IMR-90 (cell line): ENCODE measurements at regions not wholly inside any gene's neighbourhood (a gene's known extent, or its start where the extent isn't known, plus 50 kb on each side); places are given as distances from the start of the nearest gene placed in this dataset.

Experiments
- ATAC-seq: fragments of 200-7000 bp; cut with Tn5 transposase; 2 replicates; pipeline ENCODE4 v1.9.1; 2020; ENCODE audit warnings: low read depth, mild to moderate bottlenecking, moderate library complexity
- BruUV-seq: library from RNA; stranded (reverse); fragments of 400-500 nt; replicated peaks from 2 replicates; lab custom pipeline; 2021; lab: Mats Ljungman, UMichigan
- CTCF ChIA-PET: fragments of 300-600 bp; formaldehyde crosslinking; extraction: SDS; loops from one replicate; lab custom pipeline; 2021; ENCODE audit warnings: antibody characterized with exemption; lab: Yijun Ruan, JAX
- POLR2A ChIA-PET: fragments of 300-600 bp; sonication (Branson Sonifier 250); formaldehyde crosslinking; loops from one replicate; lab custom pipeline; 2022; ENCODE audit warnings: antibody characterized with exemption; ENCODE audit not compliant: unreplicated experiment; lab: Charles Lee
- DNase-seq: peaks from one replicate; pipeline ENCODE4 v3.0.0; 2013
- H2AFZ ChIP-seq: replicated peaks from 2 replicates; pipeline ENCODE3; 2013; ENCODE audit warnings: low read length, mild to moderate bottlenecking; ENCODE audit not compliant: poor library complexity
- H2AK5ac ChIP-seq: 2 replicates; pipeline ENCODE4 v1.6.1; 2013; ENCODE audit warnings: low read depth, low read length, inconsistent platforms
- H2AK9ac ChIP-seq: replicated peaks from 2 replicates; pipeline ENCODE3; 2013; ENCODE audit warnings: mild to moderate bottlenecking, low read depth, low read length, moderate library complexity; ENCODE audit not compliant: poor library complexity
- H2BK120ac ChIP-seq: 2 replicates; pipeline ENCODE4 v1.6.1; 2013; ENCODE audit warnings: low read depth, low read length, inconsistent platforms
- H2BK15ac ChIP-seq: 3 replicates; pipeline ENCODE4 v1.6.1; 2013; ENCODE audit warnings: low read depth, low read length, inconsistent platforms
- H2BK20ac ChIP-seq: 2 replicates; pipeline ENCODE4 v1.6.1; 2013; ENCODE audit warnings: low read depth, mild to moderate bottlenecking, inconsistent platforms, low read length, moderate library complexity
- H2BK5ac ChIP-seq: 2 replicates; pipeline ENCODE4 v1.6.1; 2013; ENCODE audit warnings: mild to moderate bottlenecking, low read depth, low read length, inconsistent platforms; ENCODE audit not compliant: poor library complexity, severe bottlenecking
- H3K14ac ChIP-seq: replicated peaks from 2 replicates; pipeline ENCODE4 v1.6.1; 2013; ENCODE audit warnings: low read depth, low read length, inconsistent platforms
- H3K18ac ChIP-seq: 2 replicates; pipeline ENCODE4 v1.6.1; 2013; ENCODE audit warnings: low read depth, low read length, control low read depth
- H3K23ac ChIP-seq: 2 replicates; pipeline ENCODE4 v1.6.1; 2013; ENCODE audit warnings: low read depth, low read length, inconsistent platforms
- H3K27ac ChIP-seq: 2 replicates; pipeline ENCODE4 v1.5.1; 2013; ENCODE audit warnings: mild to moderate bottlenecking, control low read depth, low read length; ENCODE audit not compliant: insufficient read depth
- H3K27me3 ChIP-seq: 2 replicates; pipeline ENCODE4 v1.6.1; 2013; ENCODE audit warnings: low read length; ENCODE audit not compliant: control insufficient read depth, insufficient read depth
- H3K36me3 ChIP-seq: 2 replicates; pipeline ENCODE4 v1.6.1; 2013; ENCODE audit warnings: low read length, mixed read lengths; ENCODE audit not compliant: control insufficient read depth, insufficient read depth
- H3K4ac ChIP-seq: 2 replicates; pipeline ENCODE4 v1.6.1; 2013; ENCODE audit warnings: low read depth, low read length, inconsistent platforms
- H3K4me1 ChIP-seq: 2 replicates; pipeline ENCODE4 v1.6.1; 2013; ENCODE audit warnings: low read length, mixed read lengths; ENCODE audit not compliant: control insufficient read depth, insufficient read depth
- H3K4me2 ChIP-seq: 2 replicates; pipeline ENCODE4 v1.6.1; 2013; ENCODE audit warnings: low read depth, mild to moderate bottlenecking, control low read depth, low read length, moderate library complexity
- H3K4me3 ChIP-seq: 2 replicates; pipeline ENCODE4 v1.5.1; 2013; ENCODE audit warnings: low read depth, mild to moderate bottlenecking, control low read depth, low read length, moderate library complexity; ENCODE audit not compliant: insufficient read depth
- H3K56ac ChIP-seq: 2 replicates; pipeline ENCODE4 v1.6.1; 2013; ENCODE audit warnings: low read length, inconsistent platforms; ENCODE audit not compliant: insufficient read depth; ENCODE audit errors: extremely low read depth
- H3K79me1 ChIP-seq, 2 experiments: 2 replicates each; pipeline ENCODE4 v1.6.1; 2013; ENCODE audit warnings: low read length in 2 of 2, inconsistent platforms in 1 of 2, low read depth in 1 of 2
- H3K9ac ChIP-seq: 2 replicates; pipeline ENCODE4 v1.6.1; 2013; ENCODE audit warnings: low read depth, low read length, control low read depth
- H3K9me1 ChIP-seq: 2 replicates; pipeline ENCODE4 v1.6.1; 2013; ENCODE audit warnings: low read length, inconsistent platforms; ENCODE audit not compliant: insufficient read depth
- H3K9me3 ChIP-seq: 2 replicates; pipeline ENCODE4 v1.6.1; 2013; ENCODE audit warnings: low read length; ENCODE audit not compliant: control insufficient read depth, insufficient read depth
- H4K20me1 ChIP-seq: 2 replicates; pipeline ENCODE4 v1.6.1; 2013; ENCODE audit warnings: low read length, inconsistent platforms; ENCODE audit not compliant: insufficient read depth
- H4K5ac ChIP-seq: 2 replicates; pipeline ENCODE4 v1.6.1; 2013; ENCODE audit warnings: mild to moderate bottlenecking, low read depth, low read length, control low read depth
- H4K8ac ChIP-seq, 2 experiments: 2 replicates each; pipeline ENCODE4 v1.6.1; 2013; ENCODE audit warnings: low read depth in 2 of 2, low read length in 2 of 2, control low read depth in 1 of 2, inconsistent platforms in 1 of 2
- H4K91ac ChIP-seq: 2 replicates; pipeline ENCODE4 v1.6.1; 2013; ENCODE audit warnings: low read depth, low read length, inconsistent platforms; ENCODE audit not compliant: insufficient read depth
- BHLHE40 ChIP-seq: fragments of 150-350 bp; IDR thresholded peaks from 2 replicates; pipeline ENCODE4 v1.6.1; 2016; ENCODE audit warnings: mild to moderate bottlenecking, low read depth, low read length
- CEBPB ChIP-seq: IDR thresholded peaks from 2 replicates; pipeline ENCODE4 v1.6.1; 2012; ENCODE audit warnings: low read depth, low read length, improper control_type of control experiment
- CHD1 ChIP-seq: IDR thresholded peaks from 2 replicates; pipeline ENCODE4 v1.6.1; 2012; ENCODE audit warnings: low read depth, low read length, improper control_type of control experiment
- CTCF ChIP-seq: conservative IDR thresholded peaks from 2 replicates; pipeline ENCODE4 v1.5.1; 2012; ENCODE audit warnings: mild to moderate bottlenecking, low read depth, low read length, improper control_type of control experiment
- ELK1 ChIP-seq: fragments of 150-350 bp; IDR thresholded peaks from 2 replicates; pipeline ENCODE4 v1.6.1; 2016; ENCODE audit warnings: low read depth, mild to moderate bottlenecking, low read length, moderate library complexity, borderline replicate concordance
- FOS ChIP-seq: fragments of 150-350 bp; IDR thresholded peaks from 2 replicates; pipeline ENCODE4 v1.6.1; 2016; ENCODE audit warnings: low read depth, low read length
- NFE2L2 ChIP-seq: fragments of 150-350 bp; IDR thresholded peaks from 2 replicates; pipeline ENCODE4 v1.6.1; 2016; ENCODE audit warnings: low read depth, mild to moderate bottlenecking, low read length
- POLR2A ChIP-seq: IDR thresholded peaks from 2 replicates; pipeline ENCODE4 v1.6.1; 2012; ENCODE audit warnings: mild to moderate bottlenecking, low read depth, low read length
- RFX5 ChIP-seq: IDR thresholded peaks from 2 replicates; pipeline ENCODE4 v1.8.0; 2012; ENCODE audit warnings: low read depth, mild to moderate bottlenecking, low read length, moderate library complexity
- WGBS, 2 experiments: methylation state at CpG; one replicate each; pipeline versions ENCODE4 v1.1.5 to v1.1.7; 2013; ENCODE audit warnings: missing lambda C conversion rate in 2 of 2; ENCODE audit not compliant: insufficient read length in 1 of 2; ENCODE audit errors: extremely low coverage in 2 of 2; 5-methylcytosine and 5-hydroxymethylcytosine counted together
- dilution Hi-C: fragments of 300-500 bp; cut with HindIII; formaldehyde crosslinking; loops from one replicate; pipeline ENCODE4 v1.14.3; 2018; ENCODE audit warnings: low sequenced_read_pairs; ENCODE audit not compliant: unreplicated experiment
- in situ Hi-C: fragments of 300-500 bp; cut with MboI; formaldehyde crosslinking; loops from 3 replicates; pipeline ENCODE4 v1.14.3; 2019; ENCODE audit warnings: low sequenced_read_pairs, inconsistent platforms, mixed read lengths
- intact Hi-C: fragments of 100-400 bp; cut with micrococcal nuclease; formaldehyde crosslinking; loops from 2 replicates; pipeline ENCODE4 v1.10.0; 2022

- Histone ChIP-seq H3K56ac (no peak overlapping the region), H3K9ac (no peak overlapping the region), H4K8ac (no peak overlapping the region), H4K91ac (no peak overlapping the region), H3K9me1 (no peaks in the 10 kb centered on the region), H3K4me2 (no peak overlapping the region), H3K14ac (no peak overlapping the region), H2BK120ac (no peak overlapping the region), H3K27me3 (no peaks in the 10 kb centered on the region), H3K4ac (no peak overlapping the region), H4K5ac (no peak overlapping the region), H2BK20ac (no peak overlapping the region), H3K9me3 (peaks cover 5% of the 10 kb centered on the region), H2AFZ (no peak overlapping the region), H2BK15ac (no peak overlapping the region), H3K79me1 (no peaks in the 10 kb centered on the region), H3K23ac (no peak overlapping the region), H3K36me3 (no peaks in the 10 kb centered on the region), H3K18ac (no peak overlapping the region), H3K27ac (no peak overlapping the region), H4K20me1 (no peaks in the 10 kb centered on the region), H2AK5ac (no peak overlapping the region), H3K4me1 (no peaks in the 10 kb centered on the region), H2BK5ac (no peak overlapping the region), H3K4me3 (no peak overlapping the region), H2AK9ac (no peak overlapping the region)
- ChIA-PET POLR2A (no interaction called here), CTCF (no interaction called here)
- dilution Hi-C loops = no loop called here
- 20 to 100% methylated on average over 1 of the region's 9 CpGs for WGBS, 2 experiments
- intact Hi-C loops = no loop called here
- TF ChIP-seq NFE2L2 (no peak), RFX5 (no peak), ELK1 (no peak), CTCF (no peak), CEBPB (no peak), FOS (no peak), POLR2A (no peak), BHLHE40 (no peak), CHD1 (no peak)
- in situ Hi-C loops = no loop called here
- no peak for DNase-seq
- ATAC-seq = no peak
- no TSS peak for BruUV-seq
These were observed 715.7 kb downstream of the KCTD8 start for GRCh38 chr4:43732829-43733426.
